IPS-18a (cell line): ENCODE measurements at regions not wholly inside any gene's neighbourhood (a gene's known extent, or its start where the extent isn't known, plus 50 kb on each side); places are given as distances from the start of the nearest gene placed in this dataset.
A peak's percentile ranks its signal among the peaks of the same experiment; 100 is the strongest.

Experiments used
- H3K27ac ChIP-seq: one replicate; pipeline ENCODE4 v1.5.1; 2013; ENCODE audit warnings: low read length
- H3K27me3 ChIP-seq: one replicate; pipeline ENCODE4 v1.6.1; 2013; ENCODE audit warnings: mild to moderate bottlenecking, low read length; ENCODE audit not compliant: control insufficient read depth, insufficient read depth
- H3K36me3 ChIP-seq: one replicate; pipeline ENCODE4 v1.6.1; 2013; ENCODE audit warnings: low read depth, low read length; ENCODE audit not compliant: control insufficient read depth
- H3K4me1 ChIP-seq: one replicate; pipeline ENCODE4 v1.6.1; 2013; ENCODE audit warnings: low read depth, low read length; ENCODE audit not compliant: control insufficient read depth
- H3K4me3 ChIP-seq: one replicate; pipeline ENCODE4 v1.5.1; 2013; ENCODE audit warnings: low read length
- H3K9ac ChIP-seq: one replicate; pipeline ENCODE4 v1.6.1; 2013; ENCODE audit warnings: mild to moderate bottlenecking, low read length, moderate library complexity
- H3K9me3 ChIP-seq: one replicate; pipeline ENCODE4 v1.6.1; 2013; ENCODE audit warnings: low read depth, low read length; ENCODE audit not compliant: control insufficient read depth

DNA sequence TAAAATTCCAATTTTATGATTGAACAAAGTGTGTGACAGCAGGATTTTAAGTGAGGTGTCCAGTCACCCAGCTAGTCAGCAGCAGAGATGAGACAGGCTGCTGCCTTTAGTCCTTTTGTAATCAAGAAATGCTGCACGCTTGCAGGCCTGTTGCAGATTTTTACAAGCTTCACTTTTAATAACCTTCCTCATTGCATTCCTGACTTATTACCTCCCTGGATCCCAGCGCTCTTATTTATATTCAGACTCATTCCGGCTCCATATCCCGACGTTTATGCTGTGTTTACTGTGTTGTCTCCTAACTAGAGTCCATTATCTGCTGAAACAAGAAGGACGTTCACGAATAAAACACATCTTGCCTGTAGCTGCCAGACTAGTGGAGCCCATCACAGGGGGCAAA is 442.5 kb upstream of the KLHL29 start:
- Histone ChIP-seq H3K27me3 (no peaks in the 10 kb centered on the region), H3K9me3 (no peaks in the 10 kb centered on the region), H3K36me3 (no peaks in the 10 kb centered on the region), H3K9ac (no peak overlapping the region), H3K4me3 (no peak overlapping the region), H3K27ac (no peak overlapping the region), H3K4me1 (peaks cover 7% of the 10 kb centered on the region)

DNA sequence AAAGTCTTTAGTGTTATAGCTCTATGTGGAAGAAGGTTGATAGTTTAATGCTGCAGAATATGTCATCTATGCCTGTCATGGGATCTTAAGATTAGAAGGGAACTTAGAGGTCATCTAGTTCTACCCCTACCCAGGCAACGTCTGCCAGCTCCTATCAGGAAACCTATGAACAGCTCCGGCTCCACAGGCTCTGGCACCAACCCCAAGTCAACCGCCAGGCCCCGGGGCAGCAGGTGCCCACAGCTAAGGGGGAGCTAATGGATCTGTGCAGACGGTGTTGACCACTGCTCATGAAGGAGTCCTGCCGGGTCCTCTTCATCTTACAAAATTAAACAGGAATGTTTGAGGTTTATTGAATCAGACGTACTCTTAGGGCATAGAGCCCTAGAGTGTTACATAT is 440.8 kb upstream of the KLHL29 start:
- Histone ChIP-seq H3K4me1 (peaks cover 7% of the 10 kb centered on the region), H3K27me3 (no peaks in the 10 kb centered on the region)

DNA sequence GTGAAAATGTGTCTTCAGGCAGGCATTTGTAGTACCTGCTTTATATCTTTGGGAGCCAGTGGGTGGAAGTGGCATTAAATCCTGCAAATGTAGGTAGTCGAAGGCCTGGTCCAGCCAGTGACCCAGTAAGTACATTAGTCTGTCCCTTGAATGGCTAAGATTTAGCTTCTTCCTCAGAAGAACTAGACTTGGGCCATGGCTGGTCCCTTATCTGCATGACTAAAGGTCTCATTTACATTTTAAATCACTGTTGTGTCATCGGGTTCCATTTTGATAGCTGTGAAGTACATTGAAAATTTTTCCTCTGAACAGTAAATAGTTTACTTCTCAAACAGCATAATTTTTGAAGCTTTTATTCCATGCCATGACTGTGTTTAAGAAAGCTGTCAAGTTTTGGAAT is 438.4 kb upstream of the KLHL29 start:
- no peak overlapping the region for H3K27ac ChIP-seq
- no peak overlapping the region for H3K4me3 ChIP-seq
- no peaks in the 10 kb centered on the region for H3K27me3 ChIP-seq

More for the DNA sequence above, 440.8 kb upstream of the KLHL29 start:
- Histone ChIP-seq H3K9me3 (no peaks in the 10 kb centered on the region), H3K4me3 (no peak overlapping the region), H3K27ac (no peak overlapping the region), H3K36me3 (no peaks in the 10 kb centered on the region), H3K9ac (no peak overlapping the region)

DNA sequence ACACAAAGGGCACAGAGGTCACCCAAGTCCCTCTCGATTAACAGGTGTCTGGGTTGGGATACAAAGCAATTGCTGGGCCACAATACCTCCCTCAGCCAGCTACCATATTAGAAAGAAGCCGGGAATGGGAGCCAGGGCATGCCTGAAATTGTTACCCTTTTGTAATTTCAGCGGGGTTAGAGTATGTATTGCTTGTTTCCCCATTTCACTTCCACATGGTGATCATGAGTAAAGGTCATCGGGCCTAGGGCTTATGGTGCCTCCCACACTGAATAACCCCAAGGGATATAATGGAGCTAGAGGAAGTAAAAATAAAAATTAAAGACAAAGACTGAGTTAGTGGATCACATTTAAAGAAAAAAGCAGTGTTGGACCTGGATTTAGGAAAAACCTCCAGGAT is 437.2 kb upstream of the KLHL29 start:
- H3K9me3 ChIP-seq: no peaks in the 10 kb centered on the region
- H3K4me1 ChIP-seq: peaks cover 15% of the 10 kb centered on the region
- H3K4me3 ChIP-seq: no peak overlapping the region
- no peaks in the 10 kb centered on the region for H3K27me3 ChIP-seq
- H3K9ac ChIP-seq: no peak overlapping the region
- H3K27ac ChIP-seq: no peak overlapping the region
- H3K36me3 ChIP-seq: no peaks in the 10 kb centered on the region

More for the DNA sequence above, 438.4 kb upstream of the KLHL29 start:
- no peak overlapping the region for H3K9ac ChIP-seq
- no peaks in the 10 kb centered on the region for H3K9me3 ChIP-seq
- no peaks in the 10 kb centered on the region for H3K36me3 ChIP-seq
- peaks cover 15% of the 10 kb centered on the region for H3K4me1 ChIP-seq

DNA sequence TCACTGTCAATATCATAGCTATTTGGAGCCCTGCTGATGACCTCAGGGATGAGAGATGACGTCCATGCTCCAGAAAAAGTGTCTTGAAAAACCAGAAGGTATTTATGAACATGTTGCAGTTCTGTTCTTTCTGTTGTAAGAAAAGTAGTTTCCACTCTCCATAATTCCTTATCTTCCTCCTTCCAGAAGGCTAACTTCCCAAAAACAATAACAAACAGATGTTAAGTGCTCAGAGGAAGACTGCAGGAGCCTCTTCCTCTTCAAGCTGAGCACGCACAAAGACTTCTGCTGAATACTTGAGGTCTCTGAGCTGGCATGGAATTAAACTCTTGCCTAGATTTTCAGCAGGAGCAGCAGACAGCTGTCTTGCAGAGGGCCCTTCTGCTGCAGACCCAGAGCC is 434.5 kb upstream of the KLHL29 start:
- Histone ChIP-seq H3K9ac (no peak overlapping the region), H3K4me1 (peaks cover 15% of the 10 kb centered on the region), H3K4me3 (no peak overlapping the region), H3K36me3 (no peaks in the 10 kb centered on the region), H3K9me3 (no peaks in the 10 kb centered on the region), H3K27ac (no peak overlapping the region), H3K27me3 (no peaks in the 10 kb centered on the region)

DNA sequence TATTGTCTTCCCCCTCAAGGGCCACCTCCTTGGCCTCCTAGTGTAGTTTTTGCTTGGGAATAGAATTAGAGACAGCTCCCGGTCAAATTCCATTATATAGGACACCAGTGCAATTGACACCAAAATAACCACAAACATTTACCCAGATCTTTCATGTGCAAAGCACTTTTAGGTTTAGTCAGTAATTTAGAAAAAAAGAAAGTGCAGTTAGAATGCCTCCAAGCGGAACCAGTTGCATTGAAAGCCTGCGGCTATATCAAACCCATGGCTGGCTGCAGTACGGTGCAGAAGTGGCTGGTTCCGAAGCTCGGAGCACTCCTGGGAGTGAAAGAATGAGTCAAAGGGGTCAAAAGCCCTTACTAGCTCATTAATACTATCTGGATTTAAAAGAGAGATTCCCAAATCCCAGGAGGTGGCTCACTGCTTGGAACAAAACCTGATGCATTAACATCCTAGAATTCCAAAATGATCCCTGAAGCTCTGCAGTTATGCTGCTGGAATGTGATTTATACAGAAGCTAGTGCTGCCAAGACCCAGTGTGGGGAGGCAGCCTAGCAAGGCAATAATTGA is 432.2 kb upstream of the KLHL29 start:
- Histone ChIP-seq H3K9ac (no peak overlapping the region), H3K9me3 (no peaks in the 10 kb centered on the region), H3K36me3 (no peaks in the 10 kb centered on the region), H3K4me3 (no peak overlapping the region), H3K4me1 (peaks cover 8% of the 10 kb centered on the region), H3K27ac (no peak overlapping the region), H3K27me3 (no peaks in the 10 kb centered on the region)

DNA sequence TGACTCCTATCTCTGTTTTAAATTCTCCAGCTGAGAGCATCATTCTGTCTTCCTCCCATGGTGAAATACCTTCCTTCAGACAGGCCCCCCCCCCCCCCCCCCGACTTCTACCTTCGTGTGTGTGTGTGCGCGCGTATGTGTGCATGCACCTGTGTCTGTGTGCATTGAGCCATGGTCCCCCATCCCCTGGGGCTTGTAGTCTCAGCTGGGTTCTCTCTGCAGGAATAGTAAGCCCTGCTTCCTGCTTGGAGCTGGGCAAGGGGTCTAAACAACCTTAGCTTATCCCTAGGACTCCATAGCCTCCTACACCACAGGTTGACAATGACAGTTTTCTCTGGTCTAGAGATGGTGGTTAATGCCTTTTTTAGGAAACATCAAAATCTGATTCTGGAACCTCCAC is 427.5 kb upstream of the KLHL29 start:
- no peaks in the 10 kb centered on the region for H3K9me3 ChIP-seq
- no peak overlapping the region for H3K4me3 ChIP-seq

DNA sequence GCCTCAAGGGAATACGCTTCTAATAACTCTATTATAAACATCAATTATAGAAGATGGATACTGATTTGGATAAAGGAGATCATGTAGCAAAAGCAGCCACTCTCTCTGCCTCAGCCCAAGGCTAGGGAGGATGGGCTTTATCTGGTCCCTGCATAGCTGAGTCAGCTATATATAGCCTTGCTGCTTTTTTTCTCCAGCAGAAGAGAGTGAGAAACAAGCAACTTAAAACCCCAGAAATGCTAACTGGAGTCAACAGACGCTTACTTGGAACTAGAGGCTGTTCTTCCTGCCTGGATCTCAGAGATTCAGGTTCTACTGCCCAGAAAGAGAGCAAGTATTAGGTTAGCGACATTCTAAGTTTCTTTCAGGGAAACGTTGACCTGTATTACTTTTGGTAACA is 426.7 kb upstream of the KLHL29 start:
- H3K27me3 ChIP-seq: no peaks in the 10 kb centered on the region
- no peak overlapping the region for H3K27ac ChIP-seq
- no peaks in the 10 kb centered on the region for H3K9me3 ChIP-seq
- no peak overlapping the region for H3K9ac ChIP-seq
- H3K36me3 ChIP-seq: no peaks in the 10 kb centered on the region
- no peak overlapping the region for H3K4me3 ChIP-seq
- no peaks in the 10 kb centered on the region for H3K4me1 ChIP-seq

More for the DNA sequence above, 427.5 kb upstream of the KLHL29 start:
- Histone ChIP-seq H3K27ac (no peak overlapping the region), H3K9ac (no peak overlapping the region), H3K27me3 (no peaks in the 10 kb centered on the region), H3K4me1 (no peaks in the 10 kb centered on the region), H3K36me3 (no peaks in the 10 kb centered on the region)

DNA sequence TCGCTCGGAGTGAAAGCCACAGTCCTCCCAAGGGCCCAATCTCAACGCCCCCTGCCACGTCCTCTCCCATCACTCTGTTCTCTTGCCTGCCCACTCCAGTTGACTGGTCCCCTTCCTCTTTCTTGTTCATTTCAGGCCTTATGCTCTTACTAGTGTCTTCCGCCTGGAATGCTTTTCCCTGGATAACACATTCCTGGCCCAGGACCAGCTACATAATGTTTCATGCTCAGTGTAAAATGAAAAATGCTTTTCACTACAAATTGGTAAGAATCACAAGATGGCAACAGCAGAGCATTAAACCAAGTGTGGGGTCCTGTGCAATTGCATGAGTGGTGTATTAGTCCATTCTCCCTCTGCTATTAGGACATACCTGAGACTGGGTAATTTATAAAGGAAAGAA is 417.2 kb upstream of the KLHL29 start:
- H3K27ac ChIP-seq: no peak overlapping the region
- H3K4me3 ChIP-seq: no peak overlapping the region
- H3K4me1 ChIP-seq: peaks cover 20% of the 10 kb centered on the region
- H3K36me3 ChIP-seq: no peaks in the 10 kb centered on the region
- H3K9ac ChIP-seq: no peak overlapping the region
- H3K9me3 ChIP-seq: peaks cover 8% of the 10 kb centered on the region
- no peaks in the 10 kb centered on the region for H3K27me3 ChIP-seq

DNA sequence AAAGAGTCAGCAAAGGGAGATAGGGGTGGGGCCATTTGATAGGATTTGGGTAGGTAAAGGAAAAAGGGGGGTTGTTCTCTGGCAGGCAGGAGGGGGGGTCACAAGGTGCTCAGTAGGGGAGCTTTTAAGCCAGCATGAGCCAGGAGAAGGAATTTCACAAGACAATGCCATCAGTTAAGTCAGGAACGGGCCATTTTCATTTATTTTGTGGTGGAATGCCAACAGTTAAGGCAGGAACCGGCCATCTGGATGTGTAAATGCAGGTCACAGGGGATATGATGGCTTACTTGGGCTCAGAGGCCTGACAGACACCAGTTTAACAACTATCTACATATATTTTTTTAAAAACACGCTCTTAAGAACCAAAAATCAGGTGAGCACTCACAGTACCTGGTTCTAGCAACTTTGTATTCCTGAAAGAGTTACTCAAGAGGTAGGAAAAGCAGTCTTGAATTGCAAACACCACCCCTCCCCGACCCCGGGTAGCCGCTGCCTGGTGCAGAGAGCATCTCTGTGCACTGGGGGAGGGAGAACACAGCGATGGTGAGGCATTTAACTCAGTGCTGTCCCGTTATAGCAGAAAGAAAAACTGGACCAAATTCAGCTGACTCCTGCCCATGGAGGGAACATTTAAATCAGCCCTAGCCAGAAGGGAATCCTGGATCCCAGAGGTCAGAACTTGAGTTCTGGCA is 414.5 kb upstream of the KLHL29 start:
- Histone ChIP-seq H3K9ac (peak overlapping the region; percentile 43), H3K36me3 (no peaks in the 10 kb centered on the region), H3K9me3 (peaks cover 6% of the 10 kb centered on the region), H3K27me3 (no peaks in the 10 kb centered on the region), H3K4me3 (no peak overlapping the region), H3K27ac (peak overlapping the region; percentile 70), H3K4me1 (peaks cover 20% of the 10 kb centered on the region)

DNA sequence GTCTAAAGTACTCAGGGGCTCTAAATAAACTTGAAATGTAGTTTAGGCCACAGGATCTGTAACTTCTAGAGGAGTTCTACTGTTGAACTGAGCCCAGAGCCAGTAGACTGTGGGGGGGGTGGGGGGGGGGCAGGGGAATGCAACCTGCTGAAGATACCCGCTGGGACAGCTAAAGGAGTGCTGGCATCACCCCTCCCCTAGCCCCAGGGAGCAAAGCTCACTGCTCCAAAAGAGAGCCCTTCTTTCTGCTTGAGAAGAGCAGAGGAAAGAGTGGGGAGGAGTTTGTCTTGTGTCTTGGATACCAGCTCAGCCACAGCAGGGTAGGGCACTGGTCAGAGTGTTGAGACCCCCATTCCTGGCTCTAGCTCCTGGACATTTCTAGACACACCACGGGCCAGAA is 414.0 kb upstream of the KLHL29 start:
- Histone ChIP-seq H3K9ac (peak overlapping the region; percentile 43), H3K4me1 (peaks cover 20% of the 10 kb centered on the region), H3K27ac (peak overlapping the region; percentile 70), H3K4me3 (no peak overlapping the region), H3K9me3 (peaks cover under 1% of the 10 kb centered on the region), H3K27me3 (no peaks in the 10 kb centered on the region), H3K36me3 (no peaks in the 10 kb centered on the region)

DNA sequence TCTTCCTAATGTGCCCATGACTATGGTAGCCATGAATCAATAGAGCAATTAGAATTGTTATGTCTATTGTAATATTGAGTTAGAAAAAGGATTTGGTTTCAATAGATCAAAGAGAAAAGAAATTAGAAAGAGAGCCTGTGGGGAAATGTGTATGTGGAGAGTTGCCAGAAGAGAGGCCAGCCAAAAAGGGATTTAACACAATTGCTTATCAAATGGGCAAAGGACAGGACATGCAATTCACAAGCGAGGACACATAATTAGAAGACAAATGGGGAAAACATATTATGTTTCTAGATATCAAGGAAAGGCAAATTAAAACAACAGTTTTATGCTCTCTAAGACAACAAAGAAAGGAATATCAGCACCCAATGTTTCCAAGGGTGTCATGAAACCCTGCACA is 403.2 kb upstream of the KLHL29 start:
- Histone ChIP-seq H3K9me3 (no peaks in the 10 kb centered on the region), H3K4me1 (no peaks in the 10 kb centered on the region), H3K4me3 (no peak overlapping the region), H3K9ac (no peak overlapping the region), H3K27me3 (no peaks in the 10 kb centered on the region), H3K36me3 (no peaks in the 10 kb centered on the region), H3K27ac (no peak overlapping the region)
